Coronary artery (tissue), 2 donors: ENCODE measurements at regions not wholly inside any gene's neighbourhood (a gene's known extent, or its start where the extent isn't known, plus 50 kb on each side); places are given as distances from the start of the nearest gene placed in this dataset.

Experiments
- DNase-seq: peaks from one replicate; pipeline ENCODE4 v3.0.0-alpha.2; 2017; ENCODE audit warnings: low spot score
- H3K27ac ChIP-seq, 2 donors: fragments of 200-600 bp; sonication (generic); one replicate each; pipeline ENCODE4 v1.5.1; 2016 to 2019
- H3K4me3 ChIP-seq: fragments of 200-600 bp; sonication (generic); 2 replicates; pipeline ENCODE4 v1.5.1; 2016; ENCODE audit warnings: mild to moderate bottlenecking, moderate library complexity
- TF ChIP-seq, protein P1 (sequence below): fragments of 200-600 bp; sonication (generic); IDR thresholded peaks from one replicate; pipeline ENCODE4 v1.5.1; 2019; ENCODE audit warnings: antibody characterized with exemption

DNA sequence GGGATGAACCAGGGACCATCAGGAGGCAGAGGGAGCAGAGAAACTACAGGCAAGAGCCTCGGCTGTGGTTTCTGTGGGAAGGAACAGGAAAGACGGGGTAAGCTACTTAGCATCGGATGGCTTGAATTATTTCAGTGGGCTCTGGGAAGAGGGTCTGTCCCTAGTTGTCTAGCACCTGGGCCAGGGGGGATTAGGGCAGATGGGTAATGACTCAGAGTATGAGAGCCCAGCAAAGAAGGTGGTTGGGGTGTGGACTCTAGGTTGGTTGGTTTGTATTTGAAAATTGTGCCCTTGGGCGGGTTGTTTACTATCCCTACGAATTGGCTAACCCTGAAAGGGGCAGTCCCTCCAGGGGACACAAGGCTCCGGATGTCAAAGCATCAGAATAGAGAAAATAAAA lies 148.5 kb upstream of the TAB2 start:
- Histone ChIP-seq H3K27ac (peak overlapping the region in 1 of 2 donors; percentile 54), H3K4me3 (no peak overlapping the region)
- DNase-seq: no peak
- TF ChIP-seq, protein P1, sequence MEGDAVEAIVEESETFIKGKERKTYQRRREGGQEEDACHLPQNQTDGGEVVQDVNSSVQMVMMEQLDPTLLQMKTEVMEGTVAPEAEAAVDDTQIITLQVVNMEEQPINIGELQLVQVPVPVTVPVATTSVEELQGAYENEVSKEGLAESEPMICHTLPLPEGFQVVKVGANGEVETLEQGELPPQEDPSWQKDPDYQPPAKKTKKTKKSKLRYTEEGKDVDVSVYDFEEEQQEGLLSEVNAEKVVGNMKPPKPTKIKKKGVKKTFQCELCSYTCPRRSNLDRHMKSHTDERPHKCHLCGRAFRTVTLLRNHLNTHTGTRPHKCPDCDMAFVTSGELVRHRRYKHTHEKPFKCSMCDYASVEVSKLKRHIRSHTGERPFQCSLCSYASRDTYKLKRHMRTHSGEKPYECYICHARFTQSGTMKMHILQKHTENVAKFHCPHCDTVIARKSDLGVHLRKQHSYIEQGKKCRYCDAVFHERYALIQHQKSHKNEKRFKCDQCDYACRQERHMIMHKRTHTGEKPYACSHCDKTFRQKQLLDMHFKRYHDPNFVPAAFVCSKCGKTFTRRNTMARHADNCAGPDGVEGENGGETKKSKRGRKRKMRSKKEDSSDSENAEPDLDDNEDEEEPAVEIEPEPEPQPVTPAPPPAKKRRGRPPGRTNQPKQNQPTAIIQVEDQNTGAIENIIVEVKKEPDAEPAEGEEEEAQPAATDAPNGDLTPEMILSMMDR: no peak

DNA sequence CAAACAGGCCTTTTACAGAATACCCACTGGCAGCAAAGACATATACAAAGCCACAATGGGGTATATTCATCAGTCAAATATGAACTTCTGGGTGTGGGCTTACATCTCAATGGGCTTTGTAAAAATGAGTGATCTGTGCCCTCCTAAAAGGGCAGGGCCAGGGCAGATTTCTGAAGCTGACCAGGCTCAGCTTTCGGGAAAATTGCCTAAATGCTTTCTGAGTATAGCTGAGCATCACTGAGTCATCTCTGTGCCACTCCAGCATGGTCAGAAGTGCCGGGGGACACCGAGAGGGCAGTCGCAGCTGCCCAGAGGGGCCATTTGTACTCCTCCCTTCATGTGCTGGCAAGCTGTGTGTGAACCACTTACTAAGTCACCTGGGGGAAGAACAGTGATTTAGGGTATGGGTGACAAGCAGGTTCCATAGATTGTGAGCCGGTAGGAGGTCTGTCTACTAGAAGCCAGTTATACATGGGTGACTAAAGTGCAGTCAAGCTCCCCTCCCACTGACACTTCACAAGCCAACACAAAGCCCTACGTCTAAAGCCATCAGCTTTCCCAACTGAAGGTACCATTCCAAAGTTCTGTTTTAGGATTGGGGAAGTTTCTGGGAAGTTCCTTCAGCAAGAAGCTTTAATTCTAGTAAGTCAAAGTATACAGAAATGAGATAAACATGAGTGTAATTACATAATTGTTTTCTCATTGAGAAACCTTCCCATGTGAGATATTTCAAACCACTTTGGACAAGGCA lies 147.6 kb upstream of the TAB2 start:
- peak overlapping the region in 1 of 2 donors; percentile 54 for H3K27ac ChIP-seq
- no peak for DNase-seq
- TF ChIP-seq, protein P1: no peak
- no peak overlapping the region for H3K4me3 ChIP-seq

DNA sequence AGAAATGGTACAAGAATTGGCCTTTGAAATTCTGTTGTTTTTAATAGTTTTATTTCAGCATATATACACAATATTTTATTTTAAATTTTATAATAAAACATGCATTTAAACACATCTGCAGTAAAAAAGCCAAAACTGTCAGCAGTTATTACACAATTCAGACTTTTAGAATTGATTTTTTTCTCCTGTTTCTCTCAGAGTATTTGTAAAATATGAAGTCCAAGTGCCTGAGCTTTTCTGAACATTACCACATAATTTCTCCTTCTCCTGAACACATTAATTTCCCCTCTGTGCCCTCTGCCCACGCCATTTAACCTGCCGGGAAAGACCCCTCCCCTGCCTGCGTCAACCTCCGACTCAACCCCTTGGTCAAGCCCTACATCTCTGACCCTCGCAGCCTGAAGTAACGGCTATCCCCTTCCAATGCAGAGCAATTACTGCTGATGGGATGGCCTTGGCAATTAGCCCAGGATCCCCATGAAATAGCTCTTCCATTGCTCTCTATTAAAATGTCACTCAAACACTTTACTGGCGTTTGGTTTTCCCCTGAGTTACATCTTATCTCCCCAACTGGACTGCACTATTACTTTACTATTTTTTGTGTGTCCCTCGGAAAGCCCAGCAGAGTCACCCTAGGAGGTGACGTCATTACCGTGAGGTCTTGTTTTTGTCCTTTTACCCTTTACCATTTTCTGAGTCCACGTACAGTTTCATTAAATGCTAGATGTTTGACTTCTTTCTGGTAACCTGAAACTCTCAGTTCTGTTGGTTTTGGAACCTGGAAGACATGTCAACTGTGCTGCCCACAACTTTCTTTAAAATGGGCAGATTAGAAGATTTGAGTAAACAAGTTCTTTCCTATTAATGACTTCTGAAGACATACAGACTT lies 146.7 kb upstream of the TAB2 start:
- Histone ChIP-seq H3K27ac (peak overlapping the region in 1 of 2 donors; percentile 73), H3K4me3 (no peak overlapping the region)
- no peak for DNase-seq
- TF ChIP-seq, protein P1: no peak

DNA sequence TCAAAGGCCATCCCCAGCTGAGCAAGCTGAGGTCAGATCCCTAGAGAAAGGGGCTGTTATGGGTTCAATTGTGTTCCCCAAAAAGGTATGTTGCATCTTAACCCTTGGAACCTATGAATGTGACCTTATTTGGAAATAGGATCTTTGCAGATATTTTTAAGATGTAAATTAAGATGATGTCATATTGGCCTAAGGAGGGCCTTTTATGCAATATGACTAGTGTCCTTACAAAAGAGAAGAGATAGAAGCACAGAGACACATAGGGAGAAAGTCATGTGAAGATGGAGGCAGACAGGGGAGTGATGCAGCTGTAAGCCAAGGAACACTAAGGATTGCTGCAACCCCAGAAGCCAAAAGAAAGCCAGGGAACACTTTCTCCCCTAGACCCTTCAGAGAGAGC lies 144.3 kb upstream of the TAB2 start:
- H3K4me3 ChIP-seq: no peak overlapping the region
- DNase-seq: no peak
- TF ChIP-seq, protein P1: no peak
- no peak overlapping the region for H3K27ac ChIP-seq

DNA sequence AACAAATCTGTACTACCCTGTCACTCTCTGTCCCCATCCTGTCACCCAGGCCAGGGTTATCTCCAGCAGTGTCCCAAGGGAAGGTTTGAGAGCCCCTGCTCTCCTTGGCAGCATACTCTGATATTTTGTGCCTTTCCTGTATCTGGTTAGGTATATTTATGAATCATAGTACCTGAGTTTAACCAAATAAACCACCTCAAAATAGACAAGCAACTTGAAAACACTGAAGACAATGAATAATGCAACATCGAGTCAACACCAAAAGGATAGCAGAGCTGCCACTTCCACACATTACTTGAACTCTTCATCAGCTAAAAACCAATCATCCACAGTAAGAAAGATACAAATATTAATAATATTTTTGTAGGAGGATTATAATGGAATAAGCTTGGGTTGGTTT lies 142.6 kb upstream of the TAB2 start:
- Histone ChIP-seq H3K27ac (no peak overlapping the region), H3K4me3 (no peak overlapping the region)
- TF ChIP-seq, protein P1: no peak
- no peak for DNase-seq

DNA sequence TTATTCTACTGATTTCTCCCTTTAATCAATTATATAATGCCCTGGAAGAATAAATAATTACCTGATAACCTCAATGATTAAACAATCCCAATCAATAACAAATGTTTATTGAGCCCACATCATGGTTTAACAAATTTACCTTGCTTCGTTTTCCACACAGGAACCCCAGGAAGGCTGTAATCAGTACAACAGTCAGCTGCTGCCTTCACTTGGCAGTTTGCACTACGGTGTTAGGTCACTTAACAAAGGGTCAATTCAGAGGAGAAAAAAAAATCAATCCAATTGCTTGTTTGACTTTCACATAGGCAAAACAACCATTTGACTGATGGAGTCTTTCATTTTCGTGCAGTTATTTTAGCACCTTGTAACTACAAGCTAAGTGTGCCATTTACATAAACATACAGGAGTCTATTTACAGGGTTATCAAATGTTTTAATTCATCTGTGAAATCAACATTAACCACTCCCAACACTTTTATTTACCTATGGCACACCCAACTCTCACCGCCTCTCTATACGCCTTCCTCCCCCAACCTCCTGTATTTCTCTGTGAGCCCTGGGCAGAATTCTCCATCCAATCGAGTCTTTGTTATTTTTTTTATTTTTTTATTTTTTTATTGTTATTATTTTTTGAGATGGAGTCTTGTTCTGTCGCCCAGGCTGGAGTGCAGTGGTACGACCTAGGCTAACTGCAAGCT lies 140.4 kb upstream of the TAB2 start:
- Histone ChIP-seq H3K27ac (no peak overlapping the region), H3K4me3 (no peak overlapping the region)
- TF ChIP-seq, protein P1: no peak
- no peak for DNase-seq
